ENCODE measurements at regions not wholly inside any gene's neighbourhood (a gene's known extent, or its start where the extent isn't known, plus 50 kb on each side); places are given as distances from the start of the nearest gene placed in this dataset.

DNA sequence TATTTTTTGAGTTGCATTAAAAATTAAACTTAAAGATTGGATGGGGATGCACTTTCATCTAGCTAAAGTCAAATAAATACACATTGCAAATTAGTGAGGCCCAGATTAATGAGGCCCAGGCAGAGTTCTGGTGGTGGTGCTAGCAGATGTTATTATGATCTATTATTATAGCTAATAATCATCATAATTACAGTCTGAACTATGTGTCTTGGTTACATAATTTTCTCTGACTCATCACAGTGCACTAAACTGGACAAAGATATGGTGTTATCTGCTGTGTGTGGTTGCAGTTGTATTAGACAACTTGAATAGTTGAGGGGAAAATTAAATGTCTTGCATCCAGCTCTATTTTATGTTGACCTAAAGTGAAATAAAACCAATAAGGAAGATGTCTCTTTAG is 568.8 kb downstream of the TLR4 start:
- H3K27me3 ChIP-seq, result no peaks in the 10 kb centered on the region
- H3K27ac ChIP-seq, result no peak overlapping the region
- DNase-seq (no peak), ATAC-seq (ENCODE audit: low FRiP score in 2 of 2) (no peak)
- no peaks in the 10 kb centered on the region for H3K9me3 ChIP-seq
- no peaks in the 10 kb centered on the region for H3K4me1 ChIP-seq
- H3K4me3 ChIP-seq, result no peak overlapping the region
- no peaks in the 10 kb centered on the region for H3K36me3 ChIP-seq
- TF ChIP-seq EP300 (IDR thresholded peaks at IDR 0.05), result no peak
- no peak for TF ChIP-seq POLR2A (IDR thresholded peaks at IDR 0.05)
- TF ChIP-seq POLR2AphosphoS5 (IDR thresholded peaks at IDR 0.05), result no peak
- no peak for TF ChIP-seq CTCF (IDR thresholded peaks at IDR 0.05)

GRCh38 chr9:118276784-118277183 is 572.6 kb downstream of the TLR4 start:
- ATAC-seq (ENCODE audit: low FRiP score in 2 of 2), result no peak
- DNase-seq, result no peak
- no peak overlapping the region for H3K27ac ChIP-seq
- H3K4me3 ChIP-seq, result no peak overlapping the region
- TF ChIP-seq CTCF (IDR thresholded peaks at IDR 0.05) (no peak), EP300 (IDR thresholded peaks at IDR 0.05) (no peak), POLR2A (IDR thresholded peaks at IDR 0.05) (no peak), POLR2AphosphoS5 (IDR thresholded peaks at IDR 0.05) (no peak)
- 64 to 72% methylated on average over 6 of the region's 6 CpGs for WGBS, 2 donors
- H3K27me3 ChIP-seq, result no peaks in the 10 kb centered on the region
- H3K4me1 ChIP-seq, result no peaks in the 10 kb centered on the region
- no peaks in the 10 kb centered on the region for H3K9me3 ChIP-seq
- no peaks in the 10 kb centered on the region for H3K36me3 ChIP-seq

- H3K9me3 ChIP-seq, result no peaks in the 10 kb centered on the region
- no peak overlapping the region for H3K27ac ChIP-seq
- no peaks in the 10 kb centered on the region for H3K27me3 ChIP-seq
- H3K36me3 ChIP-seq, result no peaks in the 10 kb centered on the region
- H3K4me1 ChIP-seq, result no peaks in the 10 kb centered on the region
- DNase-seq (no peak), ATAC-seq (ENCODE audit: low FRiP score in 2 of 2) (no peak)
- TF ChIP-seq CTCF (IDR thresholded peaks at IDR 0.05) (no peak), POLR2A (IDR thresholded peaks at IDR 0.05) (no peak), POLR2AphosphoS5 (IDR thresholded peaks at IDR 0.05) (no peak), EP300 (IDR thresholded peaks at IDR 0.05) (no peak)
- 42 to 51% methylated on average over 3 of the region's 3 CpGs for WGBS, 2 donors
- no peak overlapping the region for H3K4me3 ChIP-seq
Measured at GRCh38 chr9:118281772-118282171, 577.6 kb downstream of the TLR4 start.

DNA sequence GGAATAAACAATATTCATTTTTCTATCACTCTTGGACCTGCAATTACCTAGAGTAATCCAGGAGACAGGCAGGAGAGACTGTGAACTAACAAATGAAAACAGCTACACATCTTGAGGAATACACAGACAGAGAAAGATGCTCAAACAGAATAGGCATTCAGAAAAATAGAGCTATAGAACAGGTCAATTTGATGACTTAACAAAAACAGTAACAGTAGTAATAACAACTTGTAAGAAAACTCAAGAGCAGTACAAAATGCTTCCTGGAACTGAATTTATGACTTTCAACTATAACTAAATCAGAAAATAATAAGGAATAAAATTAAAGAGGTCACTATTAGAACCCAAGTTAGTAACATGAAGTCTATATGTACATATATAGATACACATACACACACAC is 579.3 kb downstream of the TLR4 start:
- Histone ChIP-seq H3K9me3 (no peaks in the 10 kb centered on the region), H3K27ac (no peak overlapping the region), H3K4me1 (no peaks in the 10 kb centered on the region), H3K36me3 (no peaks in the 10 kb centered on the region), H3K4me3 (no peak overlapping the region), H3K27me3 (no peaks in the 10 kb centered on the region)
- DNase-seq, result no peak
- ATAC-seq (ENCODE audit: low FRiP score in 2 of 2), result no peak
- TF ChIP-seq EP300 (IDR thresholded peaks at IDR 0.05), result no peak
- no peak for TF ChIP-seq POLR2A (IDR thresholded peaks at IDR 0.05)
- no peak for TF ChIP-seq CTCF (IDR thresholded peaks at IDR 0.05)
- TF ChIP-seq POLR2AphosphoS5 (IDR thresholded peaks at IDR 0.05), result no peak

DNA sequence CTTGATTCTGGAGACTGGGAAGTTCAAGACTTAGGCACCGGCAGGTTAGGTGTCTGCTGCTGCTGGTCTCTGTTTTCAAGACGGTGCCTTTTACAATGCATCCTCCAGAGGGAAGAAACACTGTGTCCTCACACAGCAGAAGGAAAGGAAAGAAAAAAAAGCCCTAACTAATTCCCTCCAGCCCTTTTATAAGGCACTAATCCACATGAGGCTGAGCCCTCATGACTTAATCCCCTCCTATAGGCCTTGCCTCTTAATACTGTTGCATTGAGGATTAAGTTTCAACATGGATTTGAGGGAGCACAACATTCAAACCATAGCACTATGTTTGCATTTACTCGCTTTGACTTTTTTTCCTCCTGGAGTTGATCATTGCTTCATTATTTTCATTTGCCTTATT is 585.9 kb downstream of the TLR4 start:
- no peak overlapping the region for H3K27ac ChIP-seq
- ATAC-seq (ENCODE audit: low FRiP score in 2 of 2) (no peak), DNase-seq (no peak)
- no peaks in the 10 kb centered on the region for H3K36me3 ChIP-seq
- no peak overlapping the region for H3K4me3 ChIP-seq
- H3K4me1 ChIP-seq, result no peaks in the 10 kb centered on the region
- H3K9me3 ChIP-seq, result no peaks in the 10 kb centered on the region
- WGBS, 2 donors, result 73 to 91% methylated on average over 3 of the region's 3 CpGs
- TF ChIP-seq POLR2AphosphoS5 (IDR thresholded peaks at IDR 0.05), result no peak
- no peak for TF ChIP-seq EP300 (IDR thresholded peaks at IDR 0.05)
- no peak for TF ChIP-seq POLR2A (IDR thresholded peaks at IDR 0.05)
- TF ChIP-seq CTCF (IDR thresholded peaks at IDR 0.05), result no peak
- no peaks in the 10 kb centered on the region for H3K27me3 ChIP-seq

Data from upper lobe of left lung (tissue), 6 donors.